B cell (primary cell): ENCODE measurements at regions not wholly inside any gene's neighbourhood (a gene's known extent, or its start where the extent isn't known, plus 50 kb on each side); places are given as distances from the start of the nearest gene placed in this dataset.

ENCODE experiments used
- ATAC-seq: fragments of 200-7000 bp; cut with Tn5 transposase; one replicate; pipeline ENCODE4 v1.10.0; 2021; ENCODE audit warnings: low read depth, mild to moderate bottlenecking, moderate number of reproducible peaks, moderate library complexity
- CTCF ChIA-PET: fragments of 350-600 bp; sonication (Branson Sonifier 250); formaldehyde crosslinking; loops from one replicate; lab custom pipeline; 2021; ENCODE audit warnings: antibody characterized with exemption, inconsistent platforms; lab: Charles Lee
- POLR2A ChIA-PET: fragments of 350-600 bp; sonication (Branson Sonifier 250); formaldehyde crosslinking; loops from one replicate; lab custom pipeline; 2021; ENCODE audit warnings: antibody characterized with exemption; lab: Charles Lee
- DNase-seq: peaks from one replicate; pipeline ENCODE4 v3.0.0; 2013
- H2AFZ ChIP-seq: 2 replicates; pipeline ENCODE4 v1.6.1; 2012; ENCODE audit warnings: mild to moderate bottlenecking, low read depth, low read length; ENCODE audit not compliant: insufficient read depth, poor library complexity, severe bottlenecking
- H3K27ac ChIP-seq, 2 donors: 1 replicate in 1 of 2; 2 replicates in 1 of 2; pipeline ENCODE4 v1.5.1; 2012 to 2013; ENCODE audit warnings: low read length in 2 of 2, mild to moderate bottlenecking in 2 of 2, moderate library complexity in 1 of 2
- H3K27me3 ChIP-seq, 4 experiments: fragments of 200-600 bp in 1 of 4; sonication (generic) in 1 of 4; replicated peaks in 1 of 4; 1 replicate in 2 of 4; 2 replicates in 2 of 4; pipeline versions ENCODE4 v1.6.1 to v1.7.0; 2013 to 2016; ENCODE audit warnings: low read length in 3 of 4, mild to moderate bottlenecking in 2 of 4, mixed read lengths in 1 of 4, moderate library complexity in 1 of 4; ENCODE audit not compliant: insufficient read depth in 4 of 4, control insufficient read depth in 3 of 4; ENCODE audit errors: control extremely low read depth in 1 of 4
- H3K36me3 ChIP-seq, 2 experiments: replicated peaks in 1 of 2; 1 replicate in 1 of 2; 2 replicates in 1 of 2; pipeline versions ENCODE4 v1.6.1 to v1.7.1; 2013; ENCODE audit warnings: low read length in 1 of 2; ENCODE audit not compliant: insufficient read depth in 2 of 2, control insufficient read depth in 1 of 2; ENCODE audit errors: control extremely low read depth in 1 of 2, extremely low read depth in 1 of 2
- H3K4me1 ChIP-seq, 2 donors: fragments of 200-600 bp in 1 of 2; sonication (generic) in 1 of 2; 1 replicate in 1 of 2; 2 replicates in 1 of 2; pipeline versions ENCODE4 v1.5.1 to v1.6.1; 2013 to 2017; ENCODE audit warnings: low read length in 2 of 2; ENCODE audit not compliant: control insufficient read depth in 2 of 2, insufficient read depth in 2 of 2
- H3K4me2 ChIP-seq: replicated peaks from 2 replicates; pipeline ENCODE3; 2012; ENCODE audit warnings: mild to moderate bottlenecking, low read depth, low read length; ENCODE audit not compliant: poor library complexity, severe bottlenecking
- H3K4me3 ChIP-seq, 5 experiments: fragments of 200-600 bp in 1 of 5; sonication (generic) in 1 of 5; 1 replicate in 3 of 5; 2 replicates in 2 of 5; pipeline versions ENCODE4 v1.5.1 to v1.7.0; 2011 to 2016; ENCODE audit warnings: low read length in 4 of 5, mild to moderate bottlenecking in 4 of 5, low read depth in 2 of 5, control low read depth in 1 of 5, moderate library complexity in 1 of 5; ENCODE audit not compliant: insufficient read depth in 1 of 5; ENCODE audit errors: control extremely low read depth in 1 of 5, extremely low read depth in 1 of 5
- H3K79me2 ChIP-seq: fragments of 200-600 bp; sonication (generic); one replicate; pipeline ENCODE4 v1.6.0; 2016; ENCODE audit warnings: low read length; ENCODE audit not compliant: control insufficient read depth, insufficient read depth
- H3K9ac ChIP-seq: fragments of 200-600 bp; sonication (generic); 2 replicates; pipeline ENCODE4 v1.6.1; 2017; ENCODE audit warnings: mild to moderate bottlenecking, low read length, moderate library complexity
- H3K9me3 ChIP-seq, 3 donors: one replicate each; pipeline versions ENCODE4 v1.6.1 to v1.7.1; 2013; ENCODE audit warnings: low read length in 2 of 3; ENCODE audit not compliant: control insufficient read depth in 2 of 3, insufficient read depth in 1 of 3; ENCODE audit errors: control extremely low read depth in 1 of 3
- H4K20me1 ChIP-seq: 2 replicates; pipeline ENCODE4 v1.6.0; 2012; ENCODE audit warnings: mild to moderate bottlenecking, low read length; ENCODE audit not compliant: insufficient read depth, control insufficient read depth, poor library complexity, severe bottlenecking
- H3K27ac Mint-ChIP-seq: one replicate; pipeline ENCODE4 v1.8.0; 2021; ENCODE audit warnings: mixed read lengths
- H3K27me3 Mint-ChIP-seq: one replicate; pipeline ENCODE4 v1.8.0; 2021; ENCODE audit warnings: mixed read lengths
- H3K4me1 Mint-ChIP-seq: one replicate; pipeline ENCODE4 v1.8.0; 2021; ENCODE audit warnings: mixed read lengths
- H3K4me3 Mint-ChIP-seq: one replicate; pipeline ENCODE4 v1.8.0; 2021; ENCODE audit warnings: mixed read lengths
- H3K9me3 Mint-ChIP-seq: one replicate; pipeline ENCODE4 v1.8.0; 2022; ENCODE audit warnings: mixed read lengths; ENCODE audit not compliant: insufficient read depth
- CTCF ChIP-seq: fragments of 200-600 bp; IDR thresholded peaks from one replicate; pipeline ENCODE4 v1.8.0; 2022; ENCODE audit warnings: antibody characterized with exemption, mild to moderate bottlenecking
- EZH2 ChIP-seq: IDR thresholded peaks from 2 replicates; pipeline ENCODE4 v1.6.1; 2012; ENCODE audit warnings: borderline replicate concordance, low read depth, mild to moderate bottlenecking, moderate library complexity, low read length; ENCODE audit not compliant: insufficient read depth, poor library complexity, severe bottlenecking
- WGBS: methylation state at CpG from one replicate; pipeline ENCODE4 v1.1.5; 2013; ENCODE audit warnings: missing lambda C conversion rate; ENCODE audit not compliant: insufficient coverage; 5-methylcytosine and 5-hydroxymethylcytosine counted together
- intact Hi-C: fragments of 100-400 bp; cut with micrococcal nuclease; formaldehyde crosslinking; loops from one replicate; pipeline ENCODE4 v1.10.0; 2022

- Mint-ChIP-seq H3K27me3 (no peaks in the 10 kb centered on the region), H3K4me1 (no peaks in the 10 kb centered on the region), H3K27ac (no peak overlapping the region), H3K9me3 (no peaks in the 10 kb centered on the region), H3K4me3 (no peak overlapping the region)
- Histone ChIP-seq H3K27me3 (no peaks in the 10 kb centered on the region), H3K79me2 (no peaks in the 10 kb centered on the region), H3K4me1 (no peaks in the 10 kb centered on the region), H3K36me3 (no peaks in the 10 kb centered on the region), H2AFZ (no peak overlapping the region), H3K9ac (no peak overlapping the region), H3K4me3 (no peak overlapping the region), H3K4me2 (no peak overlapping the region), H3K27ac (no peak overlapping the region), H4K20me1 (no peaks in the 10 kb centered on the region), H3K9me3 (no peaks in the 10 kb centered on the region)
- 98% methylated on average over 4 of the region's 5 CpGs for WGBS
- no peak for ATAC-seq
- no peak for DNase-seq
- ChIA-PET CTCF (no interaction called here), POLR2A (no interaction called here)
- TF ChIP-seq CTCF (no peak), EZH2 (no peak)
- intact Hi-C loops = no loop called here
Observed at GRCh38 chr4:31026256-31026655, 306.1 kb downstream of the PCDH7 start.

DNA sequence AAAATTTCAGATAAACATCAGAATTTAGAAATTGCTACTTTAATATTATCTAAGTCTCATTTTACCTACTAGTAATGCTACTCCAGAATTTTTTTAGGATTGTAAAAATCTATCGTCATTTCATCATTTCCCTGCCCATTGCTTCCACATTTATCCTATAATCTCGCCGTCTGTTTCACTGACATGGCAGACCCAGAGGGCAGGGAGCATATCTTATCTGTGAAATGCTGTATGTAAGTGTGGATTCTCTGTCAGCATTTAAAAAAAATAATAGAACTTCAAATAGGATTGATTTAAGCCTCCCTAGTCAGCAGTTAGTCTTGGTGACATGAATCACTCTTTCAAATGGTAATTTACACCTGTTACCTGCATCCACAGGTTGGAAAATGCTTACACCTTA lies 314.4 kb downstream of the PCDH7 start:
- TF ChIP-seq CTCF (no peak), EZH2 (no peak)
- POLR2A ChIA-PET = no interaction called here

More for the DNA sequence above, 314.4 kb downstream of the PCDH7 start:
- no peaks in the 10 kb centered on the region for H3K27me3 ChIP-seq
- no peak overlapping the region for H3K4me3 ChIP-seq
- intact Hi-C loops = no loop called here
- H3K4me1 ChIP-seq = no peaks in the 10 kb centered on the region
- no peak overlapping the region for H3K27ac ChIP-seq
- H4K20me1 ChIP-seq = no peaks in the 10 kb centered on the region
- Mint-ChIP-seq H3K9me3 (peaks cover 2% of the 10 kb centered on the region), H3K4me1 (no peaks in the 10 kb centered on the region), H3K27me3 (no peaks in the 10 kb centered on the region), H3K4me3 (no peak overlapping the region), H3K27ac (no peak overlapping the region)
- no peaks in the 10 kb centered on the region for H3K9me3 ChIP-seq
- WGBS = no CpG with 5 or more reads among the region's 3 CpGs
- CTCF ChIA-PET = no interaction called here
- ATAC-seq = no peak
- no peaks in the 10 kb centered on the region for H3K79me2 ChIP-seq
- no peak overlapping the region for H3K4me2 ChIP-seq
- H3K9ac ChIP-seq = no peak overlapping the region
- DNase-seq = no peak
- H2AFZ ChIP-seq = no peak overlapping the region
- no peaks in the 10 kb centered on the region for H3K36me3 ChIP-seq
